ENCODE measurements at regions not wholly inside any gene's neighbourhood (a gene's known extent, or its start where the extent isn't known, plus 50 kb on each side); places are given as distances from the start of the nearest gene placed in this dataset.

DNA sequence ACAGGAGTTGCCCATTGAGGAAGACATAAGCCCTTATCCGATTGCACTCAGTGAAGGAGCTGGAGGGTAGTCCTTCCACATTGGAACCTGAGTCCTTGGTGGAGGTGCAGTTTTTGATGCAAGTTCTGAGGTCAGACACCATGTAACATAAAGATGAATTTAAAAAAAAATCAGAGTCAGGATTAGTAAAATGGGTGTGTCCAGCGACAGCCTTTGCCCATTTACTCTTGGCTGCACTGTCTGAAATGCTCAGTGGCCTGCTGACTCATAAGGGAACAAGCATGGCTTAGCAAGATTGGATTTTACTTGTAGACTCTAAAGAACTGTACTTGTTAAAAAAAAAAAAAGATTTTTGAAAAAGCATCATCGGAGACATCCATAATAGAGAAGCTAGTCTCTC, 241.1 kb upstream of the TOPAZ1 start:
- Histone ChIP-seq H3K9me3 (no peaks in the 10 kb centered on the region), H3K9me2 (no peaks in the 10 kb centered on the region), H3K4me2 (peak overlapping the region; percentile 86), H4K20me1 (ENCODE audit: insufficient read depth) (peaks cover 17% of the 10 kb centered on the region), H3K4me3 (ENCODE audit: low read depth in 2 of 2, low read length in 1 of 2) (peak overlapping the region; percentile 80 to 90), H3K36me3 (replicated peaks in 1 of 2; ENCODE audit: control insufficient read depth in 1 of 2, insufficient read depth in 2 of 2, low read length in 1 of 2) (peaks cover 6 to 7% of the 10 kb centered on the region in 2 experiments), H3K27me3 (ENCODE audit: insufficient read depth) (no peaks in the 10 kb centered on the region), H3K4me1 (ENCODE audit: control insufficient read depth in 1 of 2, insufficient read depth in 2 of 2, low read depth in 1 of 2, low read length in 1 of 2) (peaks cover 0 to 21% of the 10 kb centered on the region in 2 experiments; a peak in 2 of 4 replicates), H3K9ac (peak overlapping the region; percentile 75; the same call in 1 of the 2 replicates), H2AFZ (ENCODE audit: low read depth) (no peak overlapping the region), H3K27ac (ENCODE audit: low read depth in 2 of 2, low read length in 1 of 2) (peak overlapping the region in 1 of 2 experiments; percentile 30; a peak in 1 of 4 replicates), H3K79me2 (ENCODE audit: insufficient read depth) (peaks cover 58% of the 10 kb centered on the region), H3F3A (replicated peaks; ENCODE audit: insufficient read depth) (no peaks in the 10 kb centered on the region)
- ChIA-PET POLR2A (interaction anchor here (0.7 to 1.6 kb wide), 2 partner anchors 12 to 19 kb away, joined by 3 to 4 read pairs; no protein-coding TSS in a partner anchor), CTCF (interaction anchor here (1.0 to 2.0 kb wide), 3 partner anchors 19 to 146 kb away, joined by 3 to 6 read pairs (median 4); no protein-coding TSS in a partner anchor)
- 35% methylated on average over 3 of the region's 3 CpGs for WGBS (ENCODE audit: low lambda C conversion rate)
- no peak for DNase-seq
- TF ChIP-seq JUND (IDR thresholded peaks at IDR 0.05) (peak; percentile 51), SMC3 (IDR thresholded peaks at IDR 0.05; ENCODE audit: low read depth, low read length) (no peak), YY1 (IDR thresholded peaks at IDR 0.05; ENCODE audit: low read depth) (0 out of 2 replicates have a peak, but pooled peaks have one; percentile 17), FOXJ3 (CRISPR knock-in tag; IDR thresholded peaks at IDR 0.05) (no peak), EZH2phosphoT487 (IDR thresholded peaks at IDR 0.05; ENCODE audit: borderline replicate concordance, low read depth) (no peak), CHD2 (IDR thresholded peaks at IDR 0.05; ENCODE audit: low read length, partially characterized antibody) (no peak), ELF1 (IDR thresholded peaks at IDR 0.05) (no peak), NFIC (IDR thresholded peaks at IDR 0.05; ENCODE audit: borderline replicate concordance) (peak; percentile 36; the same call in 1 of the 2 replicates), MEF2A (IDR thresholded peaks at IDR 0.05; ENCODE audit: borderline replicate concordance, low read depth) (no peak), RXRA (IDR thresholded peaks at IDR 0.05; ENCODE audit: borderline replicate concordance, low read depth) (no peak), SIN3A (IDR thresholded peaks at IDR 0.05; ENCODE audit: borderline replicate concordance, low read depth, low read length) (peak; percentile 39; the same call in 1 of the 2 replicates), EP300 (IDR thresholded peaks at IDR 0.05; ENCODE audit: borderline replicate concordance in 1 of 2, low read depth in 1 of 2, low read length in 1 of 2) (no peak), GABPA (IDR thresholded peaks at IDR 0.05; ENCODE audit: low read depth) (no peak), MXI1 (IDR thresholded peaks at IDR 0.05; ENCODE audit: low read depth, low read length) (0 out of 2 replicates have a peak, but pooled peaks have one; percentile 6), RCOR1 (IDR thresholded peaks at IDR 0.05; ENCODE audit: low read length) (no peak), FOSL2 (IDR thresholded peaks at IDR 0.05; ENCODE audit: borderline replicate concordance, low read depth) (peak; percentile 71; the same call in 1 of the 2 replicates)
- TF ChIP-seq, protein P1, sequence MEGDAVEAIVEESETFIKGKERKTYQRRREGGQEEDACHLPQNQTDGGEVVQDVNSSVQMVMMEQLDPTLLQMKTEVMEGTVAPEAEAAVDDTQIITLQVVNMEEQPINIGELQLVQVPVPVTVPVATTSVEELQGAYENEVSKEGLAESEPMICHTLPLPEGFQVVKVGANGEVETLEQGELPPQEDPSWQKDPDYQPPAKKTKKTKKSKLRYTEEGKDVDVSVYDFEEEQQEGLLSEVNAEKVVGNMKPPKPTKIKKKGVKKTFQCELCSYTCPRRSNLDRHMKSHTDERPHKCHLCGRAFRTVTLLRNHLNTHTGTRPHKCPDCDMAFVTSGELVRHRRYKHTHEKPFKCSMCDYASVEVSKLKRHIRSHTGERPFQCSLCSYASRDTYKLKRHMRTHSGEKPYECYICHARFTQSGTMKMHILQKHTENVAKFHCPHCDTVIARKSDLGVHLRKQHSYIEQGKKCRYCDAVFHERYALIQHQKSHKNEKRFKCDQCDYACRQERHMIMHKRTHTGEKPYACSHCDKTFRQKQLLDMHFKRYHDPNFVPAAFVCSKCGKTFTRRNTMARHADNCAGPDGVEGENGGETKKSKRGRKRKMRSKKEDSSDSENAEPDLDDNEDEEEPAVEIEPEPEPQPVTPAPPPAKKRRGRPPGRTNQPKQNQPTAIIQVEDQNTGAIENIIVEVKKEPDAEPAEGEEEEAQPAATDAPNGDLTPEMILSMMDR (IDR thresholded peaks at IDR 0.05): no peak
- TF ChIP-seq, protein P2, sequence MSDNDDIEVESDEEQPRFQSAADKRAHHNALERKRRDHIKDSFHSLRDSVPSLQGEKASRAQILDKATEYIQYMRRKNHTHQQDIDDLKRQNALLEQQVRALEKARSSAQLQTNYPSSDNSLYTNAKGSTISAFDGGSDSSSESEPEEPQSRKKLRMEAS (IDR thresholded peaks at IDR 0.05; ENCODE audit: low read depth): 0 out of 2 replicates have a peak, but pooled peaks have one; percentile 57
- TF ChIP-seq, protein P3, sequence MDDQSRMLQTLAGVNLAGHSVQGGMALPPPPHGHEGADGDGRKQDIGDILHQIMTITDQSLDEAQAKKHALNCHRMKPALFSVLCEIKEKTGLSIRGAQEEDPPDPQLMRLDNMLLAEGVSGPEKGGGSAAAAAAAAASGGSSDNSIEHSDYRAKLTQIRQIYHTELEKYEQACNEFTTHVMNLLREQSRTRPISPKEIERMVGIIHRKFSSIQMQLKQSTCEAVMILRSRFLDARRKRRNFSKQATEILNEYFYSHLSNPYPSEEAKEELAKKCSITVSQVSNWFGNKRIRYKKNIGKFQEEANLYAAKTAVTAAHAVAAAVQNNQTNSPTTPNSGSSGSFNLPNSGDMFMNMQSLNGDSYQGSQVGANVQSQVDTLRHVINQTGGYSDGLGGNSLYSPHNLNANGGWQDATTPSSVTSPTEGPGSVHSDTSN (IDR thresholded peaks at IDR 0.05): no peak
